NCI-H345 treated with DMSO at 0.1 percent for 48 hours (cell line): ENCODE measurements at regions not wholly inside any gene's neighbourhood (a gene's known extent, or its start where the extent isn't known, plus 50 kb on each side); places are given as distances from the start of the nearest gene placed in this dataset.

Experiments
- DNase-seq: peaks from one replicate; lab custom pipeline; 2025; ENCODE audit not compliant: unreplicated experiment; lab: John Stamatoyannopoulos, UW

DNA sequence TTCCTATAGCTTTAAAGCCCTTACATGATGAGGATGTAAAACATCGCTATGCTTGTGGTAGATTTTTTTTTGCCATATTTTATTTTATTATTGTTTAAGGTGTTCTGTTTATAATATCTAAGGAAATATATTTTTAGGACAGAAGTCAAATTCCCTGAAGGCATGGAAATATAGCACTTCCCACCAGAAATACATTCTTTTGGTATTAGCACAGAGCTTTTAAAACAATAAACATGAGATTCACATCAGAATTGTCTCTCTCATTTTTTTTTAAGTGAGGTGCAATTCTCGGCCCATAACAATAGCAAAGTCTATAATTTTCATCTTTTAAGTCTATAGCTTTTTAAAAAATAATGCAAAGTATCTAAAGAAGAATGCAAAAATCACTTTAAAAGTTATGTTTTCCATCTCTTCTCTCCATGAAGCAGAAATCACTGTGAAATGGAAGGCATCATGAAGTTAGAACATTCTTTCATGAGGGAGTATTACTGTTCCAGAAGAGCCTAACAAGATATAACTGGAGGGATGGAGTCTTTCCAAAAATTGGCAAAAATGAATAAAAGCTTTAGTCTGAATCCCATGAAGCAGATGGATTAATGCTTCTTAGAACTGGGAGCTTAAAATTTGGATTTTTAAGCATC is 283.6 kb upstream of the TRIB2 start:
- DNase-seq: no peak

DNA sequence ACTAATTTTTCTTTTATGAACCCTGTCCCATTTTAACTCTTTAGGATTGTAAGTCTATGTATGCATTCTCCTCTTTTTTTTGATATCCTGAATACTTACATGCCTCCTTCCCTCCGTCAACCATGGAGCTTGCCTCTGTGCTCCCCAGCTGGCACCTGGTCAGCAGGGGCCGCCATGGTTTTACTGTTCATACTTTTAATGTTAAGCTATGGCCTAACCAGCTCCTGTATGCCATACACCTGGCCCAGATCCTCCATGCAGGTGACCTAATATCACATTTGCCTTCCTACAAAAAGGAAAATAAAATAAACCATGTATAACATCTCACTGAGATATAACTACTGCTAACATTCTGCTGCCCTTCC is 283.1 kb upstream of the TRIB2 start:
- no peak for DNase-seq

DNA sequence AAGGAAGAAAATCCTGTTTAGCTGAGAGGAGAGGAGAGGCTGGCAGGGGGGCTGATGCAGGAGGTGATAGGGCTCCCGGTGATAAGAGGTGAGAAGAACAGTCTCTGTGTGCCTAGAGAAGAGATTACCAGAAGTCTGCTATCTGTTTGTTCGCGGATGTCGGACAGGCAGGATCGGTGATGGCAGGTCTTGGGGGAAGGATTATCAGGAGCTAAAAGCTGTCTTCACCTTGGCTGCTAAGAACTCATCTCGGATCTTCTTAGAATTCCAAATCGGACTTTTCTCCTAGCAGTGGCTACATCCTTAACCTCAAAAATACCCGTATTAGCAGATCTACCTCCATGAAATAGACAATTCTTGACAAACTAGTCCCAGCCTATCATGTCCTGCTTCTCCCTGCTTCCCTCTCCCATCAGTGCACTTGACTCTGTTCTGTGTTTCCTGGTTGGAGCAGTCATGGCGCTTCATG is 282.1 kb upstream of the TRIB2 start:
- DNase-seq: no peak

DNA sequence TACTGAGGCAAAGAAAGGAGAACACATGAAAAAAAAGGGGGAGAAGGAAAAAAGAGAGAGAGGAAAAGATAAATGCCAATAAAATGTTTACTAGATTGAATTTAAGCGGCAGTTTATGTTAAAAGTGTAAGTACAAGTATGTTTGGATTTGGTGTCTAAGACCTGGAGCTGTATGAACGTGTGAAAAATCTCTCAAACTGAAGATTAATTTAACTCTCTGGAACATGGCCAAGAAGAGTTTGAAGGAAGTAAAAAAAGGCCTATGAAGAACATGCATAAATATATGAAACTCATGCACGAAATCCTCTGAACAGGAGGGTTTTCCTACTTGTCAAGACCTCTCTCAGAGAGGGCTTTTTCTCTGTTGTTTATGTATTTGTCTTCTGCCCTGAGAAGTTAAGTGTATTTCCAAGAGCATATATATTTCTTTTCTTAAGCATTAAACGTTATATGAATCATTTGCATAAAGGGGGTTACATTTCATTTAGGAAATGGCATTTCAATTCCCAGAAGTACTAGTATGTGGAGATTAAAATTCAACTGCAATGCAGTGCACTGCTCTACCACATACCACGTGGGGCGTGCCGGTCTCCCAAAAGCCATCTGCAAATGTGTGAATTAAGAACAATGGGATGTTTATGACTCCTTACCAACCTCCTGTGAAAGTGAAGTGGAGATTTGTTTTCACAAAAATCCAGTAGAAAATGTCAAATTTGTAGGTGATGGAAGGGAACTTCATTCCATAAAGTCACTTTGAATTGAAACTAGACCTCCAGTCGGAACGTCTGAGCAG is 281.1 kb upstream of the TRIB2 start:
- DNase-seq: no peak

DNA sequence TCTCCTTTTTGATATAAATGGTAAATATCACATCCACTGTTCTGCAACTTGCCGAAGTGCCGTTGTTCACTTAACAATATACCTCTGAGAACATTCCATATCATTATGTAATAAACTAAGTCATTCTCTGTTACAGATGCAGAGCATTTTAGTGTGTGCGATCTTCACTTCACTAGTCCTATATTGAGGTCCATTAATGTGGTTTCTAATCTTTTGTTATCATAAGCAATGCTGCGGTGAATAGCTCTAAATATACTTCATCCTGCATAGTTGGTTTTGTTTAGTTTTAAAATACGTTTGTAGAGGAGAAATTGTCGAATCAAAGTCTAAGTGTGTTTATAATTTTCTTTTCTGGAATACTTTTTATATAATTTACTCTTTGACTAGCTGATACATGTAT is 280.3 kb upstream of the TRIB2 start:
- DNase-seq: no peak

DNA sequence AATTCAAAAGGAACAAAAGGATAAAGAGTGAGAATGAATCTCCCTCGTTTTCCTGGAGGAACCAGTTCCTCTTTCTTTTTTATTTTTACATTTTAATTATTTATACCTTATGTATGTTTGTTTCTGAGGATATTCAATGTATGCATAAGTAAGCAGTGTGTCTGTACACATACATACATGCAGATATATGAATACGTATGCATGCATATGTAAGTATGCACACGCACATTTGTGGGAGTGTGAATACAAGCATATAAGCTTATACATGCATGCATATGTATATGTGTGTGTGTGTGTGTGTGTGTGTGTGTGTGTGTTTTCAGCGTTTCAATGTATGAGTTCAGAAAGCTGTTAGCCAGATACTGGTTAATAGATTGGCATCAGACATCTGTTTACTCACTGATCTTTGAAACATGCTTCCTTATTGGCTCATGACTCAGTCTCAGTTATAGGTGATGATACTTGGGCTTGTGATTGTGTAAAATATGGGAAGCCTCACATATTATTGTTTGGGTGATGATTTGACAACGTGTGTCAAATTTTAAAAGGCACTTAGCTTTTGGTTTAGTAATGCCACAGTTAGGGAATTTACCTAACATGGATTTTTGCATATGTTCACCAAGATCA is 279.7 kb upstream of the TRIB2 start:
- no peak for DNase-seq

DNA sequence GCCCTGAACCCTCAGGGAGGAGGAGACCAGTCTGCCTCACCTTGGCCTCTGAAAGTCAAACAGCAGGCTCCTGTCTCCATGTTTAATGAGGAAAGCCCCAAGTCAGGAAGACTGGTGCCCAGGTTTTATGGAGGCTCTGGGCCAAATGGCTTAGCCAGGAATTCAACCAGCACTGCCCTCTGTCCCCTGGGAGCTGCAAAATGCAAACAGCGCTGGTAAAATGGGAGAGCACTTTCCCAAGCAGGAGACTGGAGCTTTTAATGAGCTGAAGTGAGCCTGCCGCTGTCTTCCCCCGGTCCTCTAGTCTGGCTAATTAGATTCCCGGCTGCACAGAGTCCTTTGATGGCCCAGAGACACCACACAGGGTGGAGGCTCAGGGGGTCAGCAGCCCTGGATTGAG is 276.0 kb upstream of the TRIB2 start:
- no peak for DNase-seq

DNA sequence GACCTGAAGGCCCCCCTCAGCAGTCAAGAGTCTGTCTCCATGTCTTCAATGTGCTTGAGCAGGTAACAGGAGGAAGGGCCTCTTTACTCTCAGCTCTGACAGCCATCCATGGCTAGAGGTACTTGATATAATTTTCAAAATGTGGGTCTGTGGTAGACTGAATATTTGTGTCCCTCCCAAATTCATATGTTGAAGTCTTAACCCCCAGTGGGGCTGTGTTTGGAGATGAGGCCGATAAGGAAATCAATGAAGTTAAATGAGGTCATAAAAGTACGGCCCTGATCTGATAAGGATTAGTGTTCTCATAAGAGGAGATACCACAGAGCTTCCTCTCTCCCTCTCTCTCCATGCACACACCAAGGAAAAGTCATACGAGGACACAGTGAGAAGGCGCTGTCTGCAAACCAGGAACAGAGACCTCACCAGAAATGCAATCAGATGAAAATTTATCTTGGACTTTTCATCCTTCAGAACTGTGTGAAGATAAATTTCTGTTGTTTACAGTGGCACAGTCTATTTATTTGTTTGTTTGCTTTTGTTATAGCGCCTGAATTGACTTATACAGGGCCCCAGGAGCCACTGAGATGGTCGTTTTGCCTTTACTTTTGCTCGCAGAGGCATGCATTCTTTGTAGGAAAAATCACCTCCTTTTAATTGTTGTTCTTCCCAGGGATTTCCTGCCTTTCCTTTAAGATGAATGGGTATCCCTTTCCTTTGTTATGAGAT is 274.8 kb upstream of the TRIB2 start:
- DNase-seq: no peak

DNA sequence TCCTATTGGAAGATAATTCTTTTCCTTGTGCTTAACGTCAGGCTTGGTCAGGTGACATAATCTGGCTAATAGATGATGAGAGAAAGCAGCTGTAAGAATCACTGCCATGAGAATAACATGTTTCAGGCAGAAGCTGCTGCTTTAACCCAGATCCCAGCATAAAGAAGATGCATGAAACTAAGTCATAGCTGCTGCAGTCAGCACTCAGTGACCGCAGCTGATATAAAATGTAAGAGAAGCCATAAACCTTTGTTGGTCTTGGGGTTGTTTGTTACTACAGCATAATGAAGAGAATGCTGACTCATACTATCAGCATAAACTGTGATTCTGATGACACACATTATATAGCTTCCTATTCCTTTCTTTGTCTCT is 274.3 kb upstream of the TRIB2 start:
- no peak for DNase-seq

DNA sequence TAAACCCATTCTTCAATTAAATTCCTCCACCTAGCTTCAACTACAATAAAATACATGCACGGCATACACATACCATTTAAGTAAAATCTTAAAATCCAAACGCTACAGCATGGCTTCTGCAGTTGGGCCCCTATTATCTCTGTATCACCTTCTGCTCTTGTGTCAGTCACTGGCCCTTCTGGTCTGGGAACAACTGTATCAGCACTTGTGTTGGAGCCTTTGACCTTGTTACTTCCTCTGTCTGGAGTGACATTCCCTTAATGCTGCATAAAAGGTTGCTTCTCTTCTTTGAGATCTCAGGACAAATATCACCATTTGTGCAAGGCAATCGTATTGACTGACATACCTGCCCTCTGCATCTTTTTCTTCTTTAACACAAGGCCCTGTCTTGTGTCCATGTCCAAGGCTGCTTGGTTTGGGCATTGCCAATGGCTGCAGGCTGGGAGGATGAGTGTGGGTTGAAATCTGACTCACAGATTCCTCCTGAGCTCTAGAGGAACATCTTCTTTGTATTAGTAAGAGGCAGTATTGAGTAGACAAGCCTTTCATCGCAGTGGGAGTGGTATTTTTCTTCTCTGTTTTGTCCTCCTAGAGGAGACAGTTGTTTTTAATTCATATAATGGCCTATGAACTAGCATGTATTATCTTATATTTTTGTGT is 267.8 kb upstream of the TRIB2 start:
- DNase-seq: no peak

DNA sequence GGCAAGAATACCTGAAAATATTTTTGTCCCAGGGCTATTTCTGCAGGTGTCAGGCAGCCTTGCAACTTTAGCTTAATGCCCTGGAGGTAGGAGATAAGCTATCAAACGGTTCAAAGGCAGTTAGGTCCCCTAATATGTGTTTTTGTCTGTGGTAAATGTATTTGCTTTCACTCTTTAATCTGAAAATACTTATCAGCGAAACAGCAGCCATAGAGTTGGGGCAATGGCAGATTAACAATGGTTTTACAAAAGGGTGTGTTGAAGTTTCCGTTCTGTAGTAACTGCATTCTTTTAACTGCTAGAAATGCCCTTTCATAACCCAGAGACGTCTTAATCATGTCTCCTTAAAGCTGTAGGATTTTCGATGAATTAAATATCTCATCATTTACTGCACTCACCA is 265.0 kb upstream of the TRIB2 start:
- no peak for DNase-seq

DNA sequence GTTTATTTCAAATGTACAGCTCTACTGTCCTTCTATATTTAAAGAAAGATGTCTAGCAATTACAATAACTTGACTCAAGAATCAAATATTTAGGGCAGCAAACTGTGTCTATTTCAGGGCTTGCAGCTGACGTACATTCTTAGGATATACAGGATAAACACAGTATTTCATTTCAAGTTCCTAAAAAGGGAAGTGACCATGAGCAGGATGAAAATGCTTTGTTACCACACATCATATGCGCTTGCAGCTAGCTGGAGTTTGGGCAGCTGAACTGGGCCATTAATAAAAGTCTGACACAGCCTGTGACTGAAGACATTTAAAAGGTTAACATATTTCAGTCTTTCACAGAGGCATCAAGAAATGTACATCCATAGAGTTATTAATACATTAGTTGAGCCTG is 264.6 kb upstream of the TRIB2 start:
- DNase-seq: no peak

DNA sequence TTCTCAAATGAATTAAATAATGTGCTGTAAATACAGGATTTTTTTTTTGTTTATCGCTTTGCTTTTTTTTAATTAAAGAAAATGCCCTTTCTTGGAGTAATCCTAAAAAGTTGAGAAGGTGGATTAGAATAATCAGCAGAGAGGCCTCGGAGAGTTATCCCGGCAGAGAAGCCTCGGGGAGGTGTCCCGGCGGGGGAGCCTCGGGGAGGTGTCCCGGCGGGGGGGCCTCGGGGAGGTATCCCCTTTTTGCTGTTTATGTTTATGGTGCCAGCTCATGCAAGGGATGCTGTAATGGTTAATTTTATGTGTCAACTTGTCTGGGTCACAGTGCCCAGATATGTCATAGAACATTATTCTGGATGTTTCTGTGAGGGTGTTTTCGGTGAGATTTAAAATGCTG is 263.0 kb upstream of the TRIB2 start:
- no peak for DNase-seq

DNA sequence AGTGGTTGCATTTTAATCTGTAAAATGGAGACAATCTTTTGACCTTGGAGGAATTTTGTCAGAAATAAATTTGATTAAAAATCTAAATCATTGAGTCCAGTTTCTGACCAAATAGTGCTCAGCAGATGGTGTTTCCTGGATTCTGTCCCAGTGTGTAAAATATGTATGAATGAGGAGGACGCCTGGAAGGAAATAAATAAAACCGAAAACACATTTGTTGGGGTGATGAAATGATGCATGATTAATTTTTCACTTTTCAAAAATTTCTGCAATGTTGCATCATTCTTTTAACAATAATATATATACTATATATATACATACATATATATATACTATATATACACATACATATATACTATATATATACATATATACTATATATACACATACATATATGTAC is 261.1 kb upstream of the TRIB2 start:
- no peak for DNase-seq

DNA sequence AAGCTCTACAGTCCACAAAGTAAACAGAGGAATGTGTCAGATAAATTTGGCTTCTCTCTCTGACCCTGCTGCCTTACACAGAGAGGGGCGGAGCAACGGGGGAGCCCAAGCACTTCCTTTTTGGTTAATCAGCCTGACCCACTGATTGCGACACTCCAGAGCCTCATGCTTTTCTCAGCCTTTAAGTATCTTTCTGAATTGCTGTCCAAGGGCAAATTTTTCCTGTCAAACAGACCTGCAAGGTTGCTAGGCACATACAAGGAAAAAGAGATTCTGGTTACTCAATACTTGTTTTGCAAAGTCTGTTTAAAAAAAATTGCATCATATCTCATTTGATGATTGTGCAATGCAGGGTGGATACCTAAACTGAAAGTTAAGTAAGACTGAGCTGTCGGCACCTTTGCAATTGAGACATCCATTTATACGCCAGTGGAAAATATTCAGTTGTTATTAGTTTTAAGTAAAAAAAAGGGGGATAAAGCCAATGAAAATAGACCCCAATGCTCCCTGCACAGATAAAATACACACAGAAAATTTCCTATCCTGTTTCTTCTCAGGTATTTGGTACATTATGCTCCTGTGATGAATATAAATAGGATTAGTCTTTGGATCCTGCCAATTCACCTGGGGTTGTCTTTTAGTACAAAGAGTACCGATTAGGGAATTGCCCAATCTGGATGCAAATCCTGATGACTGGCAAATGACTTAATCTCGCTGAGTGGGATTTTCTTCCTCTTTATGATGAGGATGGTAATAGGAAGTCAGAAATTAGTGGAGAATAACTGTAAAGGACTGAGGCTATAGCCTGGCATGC is 260.2 kb upstream of the TRIB2 start:
- no peak for DNase-seq

DNA sequence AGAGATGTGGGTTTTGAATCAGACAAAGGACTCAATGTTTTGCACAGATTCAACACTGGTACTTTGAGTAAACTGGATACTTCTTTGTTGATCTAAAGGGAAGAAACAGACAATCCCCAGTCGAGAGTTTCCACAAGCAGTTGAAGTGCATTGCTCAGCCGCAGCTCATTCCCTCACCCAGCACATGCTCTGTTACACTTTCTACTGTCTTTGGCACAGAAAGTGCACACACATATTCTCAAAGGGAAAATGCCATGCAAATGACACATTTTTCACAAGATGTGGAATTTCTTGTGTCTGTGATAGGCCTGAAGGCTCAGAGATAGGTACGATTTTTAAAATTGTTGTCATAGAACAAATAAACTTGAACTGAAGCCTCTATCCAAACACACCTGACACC is 258.9 kb upstream of the TRIB2 start:
- DNase-seq: peak; percentile 35

DNA sequence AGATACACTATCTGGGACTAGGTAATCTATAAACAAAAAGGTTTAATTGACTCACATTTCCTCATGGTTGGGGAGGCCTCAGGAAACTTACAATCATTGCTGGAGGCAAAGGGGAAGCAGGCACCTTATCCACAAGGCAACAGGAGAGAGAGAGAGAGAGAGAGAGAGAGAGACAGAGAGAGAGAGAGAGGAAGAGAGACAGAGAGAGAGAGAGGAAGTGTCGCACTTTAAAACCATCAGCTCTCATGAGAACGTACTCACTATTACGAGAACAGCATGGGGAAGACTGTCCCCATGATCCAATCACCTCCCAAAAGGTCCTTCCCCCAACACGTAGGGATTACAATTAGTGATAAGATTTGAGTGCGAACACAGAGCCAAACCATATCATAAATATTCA is 253.5 kb upstream of the TRIB2 start:
- no peak for DNase-seq

DNA sequence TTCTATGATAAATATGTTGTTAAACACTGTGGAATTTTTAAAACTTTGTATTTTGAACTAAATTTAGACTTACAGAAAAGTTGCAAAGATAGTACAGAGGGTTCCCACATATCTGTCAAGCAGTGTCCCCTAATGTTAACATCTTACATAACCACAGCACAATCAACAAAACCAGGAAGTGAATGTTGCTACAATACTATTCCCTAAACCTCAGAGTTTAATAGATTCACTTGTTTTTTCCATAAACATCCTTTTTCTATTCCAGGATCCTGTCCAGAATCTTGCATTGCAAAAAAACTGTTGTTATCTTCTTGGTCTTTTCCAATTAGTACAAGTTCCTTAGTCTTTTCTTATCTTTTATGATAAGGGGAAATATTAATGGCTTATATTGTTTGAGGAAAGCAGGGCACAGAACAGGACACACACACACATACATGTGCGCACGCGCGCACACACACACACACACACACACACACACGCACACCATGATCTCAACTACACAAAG is 251.1 kb upstream of the TRIB2 start:
- DNase-seq: no peak

DNA sequence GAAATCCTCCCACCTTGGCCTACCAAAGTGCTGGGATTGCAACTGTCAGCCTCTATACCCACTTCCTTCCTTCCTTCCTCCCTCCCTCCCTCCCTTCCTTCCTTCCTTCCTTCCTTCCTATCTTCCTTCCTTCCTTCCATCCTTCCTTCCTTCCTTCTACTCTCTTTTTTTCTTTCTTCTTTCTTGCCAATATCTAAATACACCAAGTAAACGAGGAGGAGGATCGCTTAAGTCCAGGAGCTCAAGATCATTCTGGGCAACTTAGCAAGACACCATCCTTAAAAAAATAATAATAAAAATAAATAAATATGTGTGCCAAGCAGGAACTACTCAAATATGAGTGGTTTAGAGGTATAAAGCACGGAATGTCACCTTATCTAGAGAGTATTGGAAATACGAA is 249.4 kb upstream of the TRIB2 start:
- DNase-seq: no peak

DNA sequence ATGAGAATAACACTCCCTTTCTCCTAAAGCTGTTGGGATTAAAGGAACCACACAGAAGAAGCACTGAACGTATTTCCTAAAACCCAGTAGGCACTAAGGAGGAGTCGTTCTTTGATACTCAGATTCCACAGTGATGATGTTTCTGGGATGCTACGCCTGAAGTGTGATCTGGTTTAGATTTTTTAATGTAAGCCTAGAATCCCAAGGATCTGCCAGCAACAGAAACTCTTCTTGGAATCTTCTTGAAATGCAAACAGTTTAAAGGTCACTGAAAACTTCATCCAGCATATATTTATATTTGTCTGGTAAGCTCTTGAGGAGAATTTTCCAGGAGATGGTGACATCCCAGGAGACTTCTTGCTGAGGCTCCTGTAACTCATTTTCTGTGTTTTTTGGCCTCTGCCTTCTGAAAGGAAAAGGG is 247.6 kb upstream of the TRIB2 start:
- DNase-seq: no peak
